ENCODE measurements at regions not wholly inside any gene's neighbourhood (a gene's known extent, or its start where the extent isn't known, plus 50 kb on each side); places are given as distances from the start of the nearest gene placed in this dataset.
"Not testable (repeated sequence)": the region's sequence is repeated elsewhere in the genome, so short reads cannot be mapped to it uniquely, and the experiment has no call there.

DNA sequence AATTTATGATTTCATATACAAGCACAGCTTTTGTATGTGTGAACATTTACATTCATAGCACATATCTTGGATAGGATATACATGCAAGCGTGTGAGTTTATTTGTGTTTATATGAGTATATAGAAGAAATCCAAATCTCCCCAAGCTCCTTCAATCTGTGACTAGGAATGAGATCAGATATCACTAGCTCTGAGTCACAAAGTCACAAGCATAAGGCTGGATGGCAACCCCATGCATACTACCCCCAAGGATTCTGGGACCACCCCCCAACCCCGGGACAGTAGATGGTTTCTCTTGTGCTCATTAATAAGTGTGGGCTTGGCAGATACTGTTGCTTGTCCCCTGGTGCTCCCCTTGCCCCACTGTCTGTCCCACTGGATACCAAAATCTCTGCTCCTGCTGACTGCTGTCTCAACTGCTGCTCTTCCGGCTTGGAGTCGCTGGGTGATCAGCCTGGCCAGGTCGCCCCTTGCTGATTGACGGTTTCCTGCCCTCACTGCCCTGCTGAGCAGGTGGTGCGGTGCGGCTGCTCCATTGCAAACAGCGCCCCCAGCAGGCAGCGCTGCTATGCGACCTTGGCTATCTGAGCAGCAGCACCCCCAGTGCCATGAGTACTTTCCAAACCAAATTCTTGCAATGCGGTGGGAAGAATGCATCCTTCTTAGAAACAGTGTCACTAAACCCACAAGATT, 279.4 kb downstream of the CD83 start:
- no peak overlapping the region for H3K4me3 ChIP-seq (ENCODE audit: low read length)
- DNase-seq (ENCODE audit: low read depth, low spot score), result no peak

- DNase-seq (ENCODE audit: low read depth, low spot score), result no peak
Measured at GRCh38 chr6:14397518-14397901, 279.9 kb downstream of the CD83 start.

DNA sequence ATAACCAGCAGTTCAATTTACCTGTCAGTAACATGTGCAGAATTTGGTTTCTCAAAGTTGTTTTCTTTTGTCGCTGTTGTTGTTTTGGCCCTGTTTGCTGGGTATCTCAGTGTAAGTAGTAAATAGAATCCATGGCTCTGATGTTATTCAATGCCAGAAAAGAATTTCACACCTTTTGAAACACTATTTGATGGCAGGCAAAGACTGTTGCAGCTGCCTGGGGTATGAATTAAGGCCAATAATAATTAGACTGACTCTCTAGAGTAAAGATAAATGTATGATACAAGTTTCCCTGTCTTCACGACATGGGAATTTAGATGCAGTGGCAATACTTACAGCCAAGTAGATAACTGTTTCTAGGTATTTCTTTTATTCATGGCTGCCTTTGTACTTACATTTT, 281.4 kb downstream of the CD83 start:
- H3K4me3 ChIP-seq (ENCODE audit: low read length), result no peak overlapping the region
- no peak for DNase-seq (ENCODE audit: low read depth, low spot score)

More at GRCh38 chr6:14397518-14397901, 279.9 kb downstream of the CD83 start:
- H3K4me3 ChIP-seq (ENCODE audit: low read length), result no peak overlapping the region

DNA sequence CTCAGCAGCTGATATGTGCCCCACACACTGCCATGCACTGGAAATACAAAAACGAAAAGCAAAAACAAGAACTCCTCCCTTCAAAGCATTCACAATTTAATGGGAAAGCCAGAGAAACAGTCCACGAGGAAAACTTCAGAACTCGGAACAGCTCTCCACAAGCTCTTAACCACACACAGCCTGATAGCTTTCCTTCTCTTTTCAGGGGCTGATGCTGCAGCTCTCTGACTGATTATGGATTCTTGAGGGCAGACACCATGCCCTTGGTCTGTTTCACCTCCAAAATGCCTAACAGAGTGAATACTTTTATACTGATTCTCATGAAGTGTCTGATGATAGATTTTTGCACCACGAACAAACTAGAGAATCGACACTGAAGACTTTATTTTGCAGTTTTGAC, 282.1 kb downstream of the CD83 start:
- no peak for DNase-seq (ENCODE audit: low read depth, low spot score)
- no peak overlapping the region for H3K4me3 ChIP-seq (ENCODE audit: low read length)

- no peak for DNase-seq (ENCODE audit: low read depth, low spot score)
- H3K4me3 ChIP-seq (ENCODE audit: low read length), result no peak overlapping the region
Measured at GRCh38 chr6:14401246-14401645, 283.7 kb downstream of the CD83 start.

DNA sequence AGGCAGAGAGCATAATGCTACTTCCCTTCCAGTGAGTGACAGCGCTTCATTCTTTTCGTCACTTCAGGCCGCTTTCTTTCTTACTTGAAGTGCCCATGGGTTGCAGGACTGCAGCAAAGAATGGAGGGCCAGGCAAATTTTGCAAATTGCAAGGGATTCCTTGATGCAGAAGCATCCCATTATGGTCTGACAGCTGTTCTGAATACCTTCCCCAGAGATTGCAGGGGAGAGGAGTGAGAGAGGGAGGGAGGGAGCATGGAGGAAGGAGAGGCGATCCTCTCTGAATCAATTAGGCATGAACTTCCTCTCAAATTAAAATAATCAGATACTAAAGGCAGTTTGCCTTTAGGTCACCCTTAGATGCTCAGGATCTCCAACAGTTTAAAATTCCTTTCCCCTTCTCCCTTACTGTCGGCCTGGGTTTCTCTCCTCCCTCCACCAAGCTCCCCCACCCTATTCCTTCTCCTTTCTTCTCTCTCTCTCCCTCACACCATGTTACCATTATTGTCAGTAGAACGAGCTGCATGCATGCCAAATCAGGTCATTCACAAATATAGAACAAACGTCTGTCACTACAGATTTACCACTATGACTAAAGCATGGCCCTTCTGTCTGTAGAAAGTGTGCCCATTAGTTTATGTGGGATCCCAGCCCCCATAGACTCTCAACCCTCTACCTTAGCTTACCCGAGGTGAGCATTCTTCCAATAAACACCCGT, 289.2 kb downstream of the CD83 start:
- DNase-seq (ENCODE audit: low read depth, low spot score), result no peak
- no peak overlapping the region for H3K4me3 ChIP-seq (ENCODE audit: low read length)

- H3K4me3 ChIP-seq (ENCODE audit: low read length), result no peak overlapping the region
- no peak for DNase-seq (ENCODE audit: low read depth, low spot score)
Measured at GRCh38 chr6:14408446-14408845, 290.9 kb downstream of the CD83 start.

GRCh38 chr6:14412026-14412425, 294.5 kb downstream of the CD83 start:
- DNase-seq (ENCODE audit: low read depth, low spot score), result no peak
- H3K4me3 ChIP-seq (ENCODE audit: low read length), result no peak overlapping the region

- DNase-seq (ENCODE audit: low read depth, low spot score), result no peak
- no peak overlapping the region for H3K4me3 ChIP-seq (ENCODE audit: low read length)
Measured at GRCh38 chr6:14415452-14415851, 297.9 kb downstream of the CD83 start.

GRCh38 chr6:14417377-14417776, 299.8 kb downstream of the CD83 start:
- no peak overlapping the region for H3K4me3 ChIP-seq (ENCODE audit: low read length)
- DNase-seq (ENCODE audit: low read depth, low spot score), result no peak

DNA sequence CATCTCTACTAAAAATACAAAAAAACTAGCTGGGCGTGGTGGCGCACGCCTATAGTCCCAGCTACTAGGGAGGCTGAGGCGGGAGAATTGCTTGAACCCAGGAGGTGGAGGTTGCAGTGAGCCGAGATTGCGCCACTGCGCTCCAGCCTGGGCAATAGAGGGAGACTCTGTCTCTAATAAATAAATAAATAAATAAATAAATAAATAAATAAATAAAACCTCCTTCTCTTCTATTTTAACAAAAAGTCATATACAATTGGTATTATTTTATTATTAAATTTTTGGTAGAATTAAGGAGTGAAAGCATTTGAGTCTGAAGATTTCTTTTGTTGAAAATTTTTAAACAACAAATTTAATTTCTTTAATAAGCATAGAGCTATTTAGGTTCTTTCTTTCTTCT, 301.7 kb downstream of the CD83 start:
- not testable (repeated sequence) for H3K4me3 ChIP-seq (ENCODE audit: low read length); DNase-seq (ENCODE audit: low read depth, low spot score)

DNA sequence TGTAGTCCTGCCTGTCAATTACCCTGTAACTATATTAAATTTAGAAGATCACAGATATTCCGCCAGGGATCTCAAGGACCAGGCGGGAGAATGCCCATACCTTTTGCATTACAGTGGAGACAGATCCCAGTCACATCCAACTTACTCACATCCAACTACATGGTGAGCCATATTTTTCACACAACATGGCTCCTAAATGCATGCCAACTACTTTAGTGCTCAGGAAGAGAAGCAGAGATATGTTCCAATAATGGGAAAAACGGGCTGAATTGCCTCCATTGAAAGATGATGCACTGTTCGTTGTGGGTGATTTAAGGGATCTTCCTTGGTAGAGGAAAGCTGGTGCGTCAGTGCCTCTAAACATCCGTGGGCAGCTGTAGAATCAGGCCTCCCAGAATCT, 304.5 kb downstream of the CD83 start:
- H3K4me3 ChIP-seq (ENCODE audit: low read length), result no peak overlapping the region
- DNase-seq (ENCODE audit: low read depth, low spot score), result no peak

- no peak for DNase-seq (ENCODE audit: low read depth, low spot score)
Measured at GRCh38 chr6:14422917-14423316, 305.3 kb downstream of the CD83 start.

DNA sequence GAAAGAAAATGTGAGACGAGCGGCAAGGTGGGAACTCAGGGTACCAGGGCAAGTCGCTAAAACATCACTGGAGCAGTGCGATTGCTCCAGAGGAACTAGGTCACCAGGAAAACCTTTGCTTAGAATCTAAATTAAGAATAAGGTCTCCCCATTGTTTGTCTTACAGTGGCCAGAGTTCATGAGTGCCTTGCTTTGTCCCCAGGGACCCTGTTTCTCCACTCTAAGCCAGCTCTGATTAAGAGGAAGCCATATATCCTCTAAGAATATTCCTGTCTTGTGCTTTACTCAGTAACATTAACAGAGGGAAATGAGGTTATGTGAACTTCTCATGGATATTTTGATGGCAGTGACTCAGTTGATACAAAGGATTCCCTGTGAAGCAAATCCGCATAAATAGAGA, 305.8 kb downstream of the CD83 start:
- H3K4me3 ChIP-seq (ENCODE audit: low read length), result no peak overlapping the region
- DNase-seq (ENCODE audit: low read depth, low spot score), result no peak

More at GRCh38 chr6:14422917-14423316, 305.3 kb downstream of the CD83 start:
- H3K4me3 ChIP-seq (ENCODE audit: low read length), result no peak overlapping the region

DNA sequence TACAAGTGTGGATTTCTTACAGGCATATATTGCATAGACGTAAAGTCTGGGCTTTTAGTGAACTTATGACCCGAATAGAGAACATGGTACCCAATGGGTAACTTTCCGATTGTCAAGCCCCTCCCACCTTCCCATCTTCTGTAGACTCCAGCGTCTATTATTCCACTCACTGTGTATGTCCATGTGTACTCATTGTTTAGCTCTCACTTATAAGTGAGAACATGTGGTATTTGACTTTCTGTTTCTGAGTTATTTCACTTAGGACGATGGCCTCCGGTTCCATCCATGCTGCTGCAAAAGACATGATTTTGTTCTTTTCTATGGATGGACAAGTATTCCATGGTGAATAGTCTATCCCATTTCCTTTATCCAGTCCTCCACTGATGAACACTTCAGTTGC, 306.4 kb downstream of the CD83 start:
- no peak for DNase-seq (ENCODE audit: low read depth, low spot score)
- H3K4me3 ChIP-seq (ENCODE audit: low read length), result no peak overlapping the region

DNA sequence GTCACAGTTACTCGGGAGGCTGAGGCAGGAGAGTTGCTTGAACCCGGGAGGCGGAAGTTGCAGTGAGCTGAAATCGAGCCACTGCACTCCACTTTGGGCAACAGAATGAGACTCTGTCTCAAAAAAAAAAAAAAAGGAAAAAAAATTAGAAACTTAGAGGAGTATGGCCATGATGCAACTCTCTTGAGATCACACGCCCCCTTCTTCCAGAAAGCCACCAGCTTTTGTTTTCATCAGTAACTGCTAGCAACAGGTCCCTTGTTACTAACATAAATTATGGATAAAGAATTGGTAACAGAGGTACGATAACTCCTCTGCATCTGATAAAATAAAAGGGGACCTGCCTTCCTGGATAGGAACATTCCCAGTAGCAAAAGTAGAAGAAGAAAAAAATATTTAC, 308.2 kb downstream of the CD83 start:
- DNase-seq (ENCODE audit: low read depth, low spot score), result no peak

GRCh38 chr6:14426281-14426680, 308.7 kb downstream of the CD83 start:
- H3K4me3 ChIP-seq (ENCODE audit: low read length), result no peak overlapping the region
- DNase-seq (ENCODE audit: low read depth, low spot score), result no peak

More for the DNA sequence above, 308.2 kb downstream of the CD83 start:
- no peak overlapping the region for H3K4me3 ChIP-seq (ENCODE audit: low read length)

DNA sequence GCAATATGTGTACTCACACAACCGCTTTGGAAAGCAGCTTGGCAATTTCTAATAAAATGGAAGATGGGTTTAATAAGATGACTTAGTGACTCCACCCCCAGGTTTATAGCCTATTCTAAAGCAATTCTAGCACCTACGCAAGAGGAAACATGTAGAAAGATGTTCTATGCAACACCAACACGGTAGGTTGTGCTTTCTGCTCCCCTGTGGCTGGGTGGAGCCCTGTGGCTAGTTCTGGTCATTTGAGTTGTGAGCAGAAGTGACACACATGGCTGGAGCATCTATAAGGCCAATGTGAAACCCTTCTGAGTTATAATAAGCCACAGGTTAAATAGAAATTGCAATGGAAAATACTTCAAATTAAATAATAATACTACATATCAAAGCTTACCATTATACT, 310.7 kb downstream of the CD83 start:
- DNase-seq (ENCODE audit: low read depth, low spot score), result no peak
- no peak overlapping the region for H3K4me3 ChIP-seq (ENCODE audit: low read length)

DNA sequence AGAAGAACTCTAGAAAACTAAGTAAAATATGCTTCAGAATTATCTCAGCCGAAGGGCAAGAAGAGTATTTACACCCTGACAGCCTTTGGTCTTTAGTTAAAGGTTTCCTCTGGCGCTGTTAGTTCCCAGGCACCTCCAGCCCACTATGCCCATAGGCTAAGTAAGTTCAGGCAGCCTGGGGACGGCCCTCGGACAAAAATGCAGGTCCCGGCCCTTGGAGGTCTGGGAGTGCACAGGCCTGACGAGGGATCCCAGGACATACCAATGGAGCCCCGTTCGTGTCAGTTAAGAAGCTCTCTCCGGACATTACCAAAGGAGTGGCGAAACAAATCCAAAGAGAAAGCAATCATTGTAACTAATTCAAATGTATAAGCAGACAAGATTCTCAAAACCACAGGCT, 311.8 kb downstream of the CD83 start:
- DNase-seq (ENCODE audit: low read depth, low spot score), result no peak
- no peak overlapping the region for H3K4me3 ChIP-seq (ENCODE audit: low read length)

- no peak overlapping the region for H3K4me3 ChIP-seq (ENCODE audit: low read length)
- no peak for DNase-seq (ENCODE audit: low read depth, low spot score)
Measured at GRCh38 chr6:14430218-14430617, 312.6 kb downstream of the CD83 start.
